CD4-positive, alpha-beta memory T cell (primary cell): ENCODE measurements at regions not wholly inside any gene's neighbourhood (a gene's known extent, or its start where the extent isn't known, plus 50 kb on each side); places are given as distances from the start of the nearest gene placed in this dataset.
"Not testable (repeated sequence)": the region's sequence is repeated elsewhere in the genome, so short reads cannot be mapped to it uniquely, and the experiment has no call there.

Source experiments
- CTCF ChIA-PET: fragments of 350-600 bp; sonication (Branson Sonifier 250); formaldehyde crosslinking; loops from one replicate; lab custom pipeline; 2021; ENCODE audit warnings: inconsistent platforms; ENCODE audit not compliant: partially characterized antibody; lab: Charles Lee
- POLR2A ChIA-PET: fragments of 350-600 bp; sonication (Branson Sonifier 250); formaldehyde crosslinking; loops from one replicate; lab custom pipeline; 2021; ENCODE audit not compliant: partially characterized antibody; lab: Charles Lee
- DNase-seq, 5 donors: peaks; one replicate each; pipeline versions ENCODE4 v3.0.0 to v3.0.0-alpha.2; 2020 to 2022; ENCODE audit warnings: mixed read lengths in 1 of 5
- H3K27ac ChIP-seq: one replicate; pipeline ENCODE4 v1.7.0; 2013; ENCODE audit warnings: low read depth, low read length
- H3K27me3 ChIP-seq: 2 replicates; pipeline ENCODE4 v1.7.0; 2013; ENCODE audit warnings: mild to moderate bottlenecking, low read length, moderate library complexity; ENCODE audit not compliant: insufficient read depth
- H3K36me3 ChIP-seq: 2 replicates; pipeline ENCODE4 v1.7.0; 2013; ENCODE audit warnings: mild to moderate bottlenecking, low read length, moderate library complexity; ENCODE audit not compliant: insufficient read depth
- H3K4me1 ChIP-seq: 2 replicates; pipeline ENCODE4 v1.7.0; 2013; ENCODE audit warnings: mild to moderate bottlenecking, low read length, moderate library complexity; ENCODE audit not compliant: insufficient read depth
- H3K4me3 ChIP-seq, 2 donors: one replicate each; pipeline ENCODE4 v1.7.0; 2013; ENCODE audit warnings: low read length in 2 of 2, mild to moderate bottlenecking in 1 of 2
- H3K9me3 ChIP-seq, 2 donors: one replicate each; pipeline ENCODE4 v1.7.0; 2013; ENCODE audit warnings: low read length in 2 of 2, control low read depth in 1 of 2; ENCODE audit not compliant: control insufficient read depth in 1 of 2
- H3K27ac Mint-ChIP-seq, 7 donors: one replicate each; pipeline ENCODE4 v1.8.0; 2020 to 2021; ENCODE audit warnings: mixed read lengths in 7 of 7, mild to moderate bottlenecking in 6 of 7, inconsistent platforms in 3 of 7, moderate library complexity in 3 of 7
- H3K27me3 Mint-ChIP-seq, 2 donors: one replicate each; pipeline ENCODE4 v1.8.0; 2020 to 2021; ENCODE audit warnings: mixed read lengths in 2 of 2
- H3K36me3 Mint-ChIP-seq, 2 donors: one replicate each; pipeline ENCODE4 v1.8.0; 2020 to 2021; ENCODE audit warnings: mixed read lengths in 2 of 2, inconsistent platforms in 1 of 2, mild to moderate bottlenecking in 1 of 2
- H3K4me1 Mint-ChIP-seq, 4 donors: one replicate each; pipeline ENCODE4 v1.8.0; 2020 to 2021; ENCODE audit warnings: mixed read lengths in 4 of 4, mild to moderate bottlenecking in 1 of 4
- H3K4me3 Mint-ChIP-seq, 8 donors: one replicate each; pipeline ENCODE4 v1.8.0; 2020 to 2021; ENCODE audit warnings: mixed read lengths in 8 of 8, mild to moderate bottlenecking in 7 of 8, moderate library complexity in 6 of 8, inconsistent platforms in 3 of 8
- H3K9me3 Mint-ChIP-seq, 8 donors: one replicate each; pipeline ENCODE4 v1.8.0; 2020 to 2021; ENCODE audit warnings: mixed read lengths in 8 of 8, mild to moderate bottlenecking in 5 of 8, inconsistent platforms in 3 of 8, moderate library complexity in 1 of 8
- intact Hi-C: fragments of 100-400 bp; cut with micrococcal nuclease; formaldehyde crosslinking; loops from one replicate; pipeline ENCODE4 v1.15.1; 2023

DNA sequence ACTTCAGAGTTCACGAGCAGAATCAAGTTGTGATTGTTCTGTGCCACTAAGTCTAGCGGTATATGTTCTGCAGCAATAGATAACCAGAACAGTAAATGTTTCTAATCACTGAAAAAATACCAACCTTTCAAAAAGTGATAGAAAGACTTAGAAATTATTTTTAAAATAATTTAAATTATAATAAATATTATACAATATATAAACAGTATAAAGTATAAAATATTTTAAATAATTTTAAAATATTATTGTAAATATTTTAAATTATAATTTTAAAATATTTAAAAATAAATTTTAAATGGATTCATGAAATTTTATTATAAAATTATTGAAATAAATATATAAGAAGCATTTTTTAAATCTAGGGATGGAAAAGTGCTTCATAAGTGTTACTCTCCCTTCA, 126.3 kb upstream of the ID2 start:
- Histone ChIP-seq H3K36me3 (no peaks in the 10 kb centered on the region), H3K27ac (no peak overlapping the region), H3K4me3 (no peak overlapping the region), H3K27me3 (no peaks in the 10 kb centered on the region), H3K9me3 (no peaks in the 10 kb centered on the region), H3K4me1 (no peaks in the 10 kb centered on the region)
- Mint-ChIP-seq H3K9me3 (peaks cover 3 to 24% (median 19%) of the 10 kb centered on the region in 8 donors), H3K4me1 (peaks cover 0 to 2% (median 0%) of the 10 kb centered on the region in 4 donors), H3K36me3 (peaks cover 0 to 4% of the 10 kb centered on the region in 2 donors), H3K27ac (no peak overlapping the region), H3K4me3 (no peak overlapping the region), H3K27me3 (no peaks in the 10 kb centered on the region)
- intact Hi-C loops = no loop called here
- no peak for DNase-seq
- ChIA-PET POLR2A (interaction anchor here (0.6 kb wide), 1 partner anchor 124 kb away, joined by 3 read pairs; no protein-coding TSS in a partner anchor), CTCF (no interaction called here)

- Mint-ChIP-seq H3K9me3 (peaks cover 3 to 42% (median 31%) of the 10 kb centered on the region in 8 donors), H3K4me1 (peaks cover 0 to 3% (median 0%) of the 10 kb centered on the region in 4 donors), H3K4me3 (no peak overlapping the region), H3K27ac (peak overlapping the region in 1 of 7 donors; percentile 60), H3K36me3 (peaks cover 0 to 4% of the 10 kb centered on the region in 2 donors), H3K27me3 (no peaks in the 10 kb centered on the region)
- intact Hi-C loops = no loop called here
- H3K27me3 ChIP-seq = no peaks in the 10 kb centered on the region
- no peaks in the 10 kb centered on the region for H3K36me3 ChIP-seq
- DNase-seq = no peak
- CTCF ChIA-PET = interaction anchor here (1.4 kb wide), 1 partner anchor 13 kb away, joined by 5 read pairs; no protein-coding TSS in a partner anchor
- H3K4me1 ChIP-seq = no peaks in the 10 kb centered on the region
- no peak overlapping the region for H3K4me3 ChIP-seq
- H3K27ac ChIP-seq = no peak overlapping the region
- H3K9me3 ChIP-seq = no peaks in the 10 kb centered on the region
- POLR2A ChIA-PET = no interaction called here
Measured at GRCh38 chr2:8558096-8558495, 123.8 kb upstream of the ID2 start.

- intact Hi-C loops = no loop called here
- no peaks in the 10 kb centered on the region for H3K36me3 ChIP-seq
- no peak overlapping the region for H3K27ac ChIP-seq
- Mint-ChIP-seq H3K4me3 (no peak overlapping the region), H3K27me3 (no peaks in the 10 kb centered on the region), H3K4me1 (peaks cover 0 to 6% (median 1%) of the 10 kb centered on the region in 4 donors), H3K27ac (no peak overlapping the region), H3K36me3 (peaks cover 0 to 4% of the 10 kb centered on the region in 2 donors), H3K9me3 (peaks cover 3 to 42% (median 31%) of the 10 kb centered on the region in 8 donors)
- no peaks in the 10 kb centered on the region for H3K27me3 ChIP-seq
- ChIA-PET CTCF (no interaction called here), POLR2A (no interaction called here)
- H3K4me1 ChIP-seq = no peaks in the 10 kb centered on the region
- DNase-seq = no peak
- H3K9me3 ChIP-seq = no peaks in the 10 kb centered on the region
- H3K4me3 ChIP-seq = no peak overlapping the region
Measured at GRCh38 chr2:8558956-8559355, 122.9 kb upstream of the ID2 start.

- H3K4me3 Mint-ChIP-seq = no peak overlapping the region
- H3K4me1 Mint-ChIP-seq = peaks cover 0 to 6% (median 5%) of the 10 kb centered on the region in 4 donors
- no peak for DNase-seq
- H3K4me3 ChIP-seq = no peak overlapping the region
- intact Hi-C loops = no loop called here
- POLR2A ChIA-PET = no interaction called here
- peaks cover 3 to 42% (median 31%) of the 10 kb centered on the region in 8 donors for H3K9me3 Mint-ChIP-seq
- no peaks in the 10 kb centered on the region for H3K9me3 ChIP-seq
- no peak overlapping the region for H3K27ac ChIP-seq
- CTCF ChIA-PET = interaction anchor here (0.9 to 1.3 kb wide), 3 partner anchors 14 to 28 kb away, joined by 3 to 7 read pairs (median 3); no protein-coding TSS in a partner anchor
- no peak overlapping the region for H3K27ac Mint-ChIP-seq
- peaks cover 0 to 4% of the 10 kb centered on the region in 2 donors for H3K36me3 Mint-ChIP-seq
- H3K4me1 ChIP-seq = no peaks in the 10 kb centered on the region
- no peaks in the 10 kb centered on the region for H3K27me3 Mint-ChIP-seq
- no peaks in the 10 kb centered on the region for H3K36me3 ChIP-seq
- H3K27me3 ChIP-seq = no peaks in the 10 kb centered on the region
Measured at GRCh38 chr2:8559805-8560204, 122.1 kb upstream of the ID2 start.

DNA sequence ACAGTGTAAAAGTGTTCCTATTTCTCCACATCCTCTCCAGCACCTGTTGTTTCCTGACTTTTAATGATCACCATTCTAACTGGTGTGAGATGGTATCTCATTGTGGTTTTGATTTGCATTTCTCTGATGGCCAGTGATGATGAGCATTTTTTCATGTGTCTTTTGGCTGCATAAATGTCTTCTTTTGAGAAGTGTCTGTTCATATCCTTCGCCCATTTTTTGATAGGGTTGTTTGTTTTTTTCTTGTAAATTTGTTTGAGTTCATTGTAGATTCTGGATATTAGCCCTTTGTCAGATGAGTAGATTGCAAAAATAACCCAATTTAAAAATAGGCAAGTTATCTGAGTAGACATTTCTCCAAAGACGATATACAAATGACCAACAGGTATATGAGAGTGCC, 120.2 kb upstream of the ID2 start:
- H3K27me3 Mint-ChIP-seq, H3K4me1 Mint-ChIP-seq, intact Hi-C loops, POLR2A ChIA-PET, H3K4me3 ChIP-seq, H3K36me3 ChIP-seq, H3K9me3 ChIP-seq, H3K4me3 Mint-ChIP-seq, H3K4me1 ChIP-seq, H3K36me3 Mint-ChIP-seq, H3K27ac ChIP-seq, H3K27ac Mint-ChIP-seq, CTCF ChIA-PET, DNase-seq, H3K27me3 ChIP-seq: not testable (repeated sequence)
- H3K9me3 Mint-ChIP-seq = peaks cover 3 to 42% (median 29%) of the 10 kb centered on the region in 8 donors

- no peaks in the 10 kb centered on the region for H3K9me3 ChIP-seq
- H3K4me1 ChIP-seq = no peaks in the 10 kb centered on the region
- no peaks in the 10 kb centered on the region for H3K36me3 Mint-ChIP-seq
- intact Hi-C loops = no loop called here
- no peaks in the 10 kb centered on the region for H3K27me3 Mint-ChIP-seq
- H3K9me3 Mint-ChIP-seq = peaks cover 0 to 32% (median 20%) of the 10 kb centered on the region in 8 donors
- H3K4me3 Mint-ChIP-seq = no peak overlapping the region
- H3K36me3 ChIP-seq = no peaks in the 10 kb centered on the region
- ChIA-PET CTCF (no interaction called here), POLR2A (no interaction called here)
- no peak overlapping the region for H3K27ac Mint-ChIP-seq
- no peak overlapping the region for H3K27ac ChIP-seq
- peaks cover 0 to 6% (median 4%) of the 10 kb centered on the region in 4 donors for H3K4me1 Mint-ChIP-seq
- H3K27me3 ChIP-seq = no peaks in the 10 kb centered on the region
- no peak overlapping the region for H3K4me3 ChIP-seq
- DNase-seq = no peak
Measured at GRCh38 chr2:8563814-8564474, 117.9 kb upstream of the ID2 start.

DNA sequence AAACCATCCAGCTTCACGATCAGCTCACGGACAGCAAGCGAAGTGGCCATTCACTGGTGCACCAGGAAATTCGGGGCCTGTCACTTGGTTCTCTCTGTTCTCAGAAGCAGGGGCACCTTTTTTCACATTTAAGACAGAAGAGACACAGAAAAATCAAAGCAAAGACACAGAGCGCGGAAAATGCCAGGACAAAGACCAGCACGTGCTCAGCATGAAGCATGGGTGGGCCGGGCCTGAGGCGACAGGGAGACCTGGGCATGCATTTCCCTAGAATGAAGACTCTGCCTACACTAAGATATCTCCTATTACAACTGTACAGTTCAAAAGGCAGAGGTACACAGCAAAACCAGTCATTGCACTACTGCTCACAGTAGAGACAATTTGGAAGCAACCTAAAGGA, 117.4 kb upstream of the ID2 start:
- POLR2A ChIA-PET = no interaction called here
- intact Hi-C loops = no loop called here
- H3K27me3 Mint-ChIP-seq = no peaks in the 10 kb centered on the region
- peak overlapping the region in 1 of 7 donors; percentile 29 for H3K27ac Mint-ChIP-seq
- H3K9me3 Mint-ChIP-seq = peaks cover 0 to 26% (median 16%) of the 10 kb centered on the region in 8 donors
- H3K27ac ChIP-seq = no peak overlapping the region
- no peak overlapping the region for H3K4me3 Mint-ChIP-seq
- H3K4me1 ChIP-seq = no peaks in the 10 kb centered on the region
- CTCF ChIA-PET = interaction anchor here (0.9 kb wide), 1 partner anchor 11 kb away, joined by 3 read pairs; no protein-coding TSS in a partner anchor
- H3K27me3 ChIP-seq = no peaks in the 10 kb centered on the region
- H3K36me3 ChIP-seq = no peaks in the 10 kb centered on the region
- no peaks in the 10 kb centered on the region for H3K36me3 Mint-ChIP-seq
- no peak overlapping the region for H3K4me3 ChIP-seq
- peaks cover 0 to 6% (median 4%) of the 10 kb centered on the region in 4 donors for H3K4me1 Mint-ChIP-seq
- no peaks in the 10 kb centered on the region for H3K9me3 ChIP-seq
- no peak for DNase-seq
